Dedifferentiated amniotic fluid mesenchymal stem cell (primary cell): ENCODE measurements at regions not wholly inside any gene's neighbourhood (a gene's known extent, or its start where the extent isn't known, plus 50 kb on each side); places are given as distances from the start of the nearest gene placed in this dataset.
A peak's percentile ranks its signal among the peaks of the same experiment; 100 is the strongest.
"Not testable (repeated sequence)": the region's sequence is repeated elsewhere in the genome, so short reads cannot be mapped to it uniquely, and the experiment has no call there.

Experiments
- DNase-seq: peaks from one replicate; pipeline ENCODE4 v3.0.0-alpha.2; 2016; ENCODE audit errors: extremely low spot score

DNA sequence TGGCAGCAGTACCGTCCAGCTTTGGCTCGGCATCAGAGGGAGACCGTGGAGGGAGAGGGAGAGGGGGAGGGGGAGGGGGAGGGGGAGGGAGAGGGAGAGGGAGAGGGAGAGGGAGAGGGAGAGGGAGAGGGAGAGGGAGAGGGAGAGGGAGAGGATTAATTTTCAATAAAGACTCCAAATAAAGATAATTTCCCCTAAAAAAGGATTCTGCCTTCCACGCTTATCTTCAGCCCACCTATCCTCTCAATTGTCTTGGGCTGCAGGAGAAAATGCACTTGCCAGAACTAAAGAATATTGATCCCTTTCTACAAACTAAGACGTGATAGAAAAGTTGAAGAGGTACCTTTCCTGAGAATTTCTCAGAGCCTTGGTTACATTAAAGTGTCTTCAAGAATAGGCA, 206.9 kb upstream of the CBLB start:
- not testable (repeated sequence) for DNase-seq

DNA sequence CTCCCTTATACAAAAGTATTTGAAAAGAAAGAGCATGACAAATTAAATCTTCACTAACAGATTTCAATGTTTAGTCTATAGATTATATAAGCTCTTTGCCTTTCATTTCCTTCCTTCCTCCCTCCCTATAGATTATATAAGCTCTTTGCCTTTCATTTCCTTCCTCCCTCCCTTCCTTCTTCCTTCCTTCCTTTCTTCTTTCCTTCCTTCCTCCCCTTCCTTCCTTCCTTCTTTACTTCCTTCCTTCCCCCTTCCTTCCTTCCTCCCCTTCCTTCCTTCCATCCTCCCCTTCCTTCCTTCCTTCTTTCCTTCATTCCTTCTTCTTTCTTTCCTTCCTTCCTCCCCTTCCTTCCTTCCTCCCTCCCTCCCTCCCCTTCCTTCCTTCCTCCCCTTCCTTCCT, 209.8 kb upstream of the CBLB start:
- no peak for DNase-seq

DNA sequence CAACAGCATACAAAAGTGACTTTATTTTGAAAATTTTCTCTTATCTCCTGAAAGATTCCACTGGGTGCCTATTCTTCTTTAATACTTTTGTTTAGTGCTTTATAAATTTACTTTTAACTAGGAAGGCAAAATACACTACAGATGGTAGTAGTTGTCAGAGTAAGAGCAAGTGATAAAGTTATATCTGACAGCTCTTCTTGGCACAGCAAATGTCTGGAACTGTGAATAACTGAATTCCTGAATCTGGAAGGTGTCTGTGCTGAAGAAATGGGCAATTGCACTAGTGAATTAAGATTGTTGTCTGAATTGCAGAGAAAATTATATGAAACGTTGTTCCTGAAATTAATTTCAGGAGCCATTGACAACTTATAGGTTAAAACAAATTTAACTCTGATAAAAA, 213.8 kb upstream of the CBLB start:
- DNase-seq, result no peak

DNA sequence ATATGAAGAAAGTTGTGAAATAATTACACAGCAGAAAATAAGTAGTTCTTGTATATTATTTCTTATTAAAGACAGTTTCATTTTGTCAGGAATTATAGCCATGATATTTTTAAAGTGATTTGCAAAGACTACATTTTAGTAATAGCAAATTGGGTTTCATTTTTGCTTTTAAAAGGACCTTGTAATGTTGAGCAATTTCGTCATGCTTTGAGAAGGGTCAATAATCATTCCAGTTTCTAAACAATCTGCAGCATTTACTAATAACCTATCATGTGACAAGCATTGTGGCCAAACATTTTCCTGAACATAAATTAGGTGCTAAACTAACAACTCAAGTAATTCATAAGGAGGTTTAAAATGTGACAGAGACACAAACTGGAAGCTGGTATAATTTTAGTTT, 214.4 kb upstream of the CBLB start:
- no peak for DNase-seq

DNA sequence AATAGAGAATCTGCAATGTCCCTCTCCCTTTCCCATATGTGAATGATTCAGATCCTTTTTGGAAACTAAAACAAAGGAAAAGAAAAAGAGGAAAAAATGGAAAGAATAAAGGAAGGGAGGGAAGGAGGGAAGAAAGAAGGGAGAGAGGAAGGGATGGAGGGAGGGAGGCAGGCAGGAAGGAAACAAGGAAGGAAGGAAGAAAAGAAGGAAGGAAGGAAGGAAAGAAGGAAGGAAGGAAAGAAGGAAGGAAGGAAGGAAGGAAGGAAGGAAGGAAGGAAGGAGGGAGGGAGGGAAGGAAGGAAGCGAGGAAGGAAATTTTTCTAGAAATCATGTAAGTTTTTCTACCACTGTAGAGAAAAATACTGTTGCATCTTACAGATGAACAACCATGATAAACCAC, 215.0 kb upstream of the CBLB start:
- DNase-seq, result no peak

DNA sequence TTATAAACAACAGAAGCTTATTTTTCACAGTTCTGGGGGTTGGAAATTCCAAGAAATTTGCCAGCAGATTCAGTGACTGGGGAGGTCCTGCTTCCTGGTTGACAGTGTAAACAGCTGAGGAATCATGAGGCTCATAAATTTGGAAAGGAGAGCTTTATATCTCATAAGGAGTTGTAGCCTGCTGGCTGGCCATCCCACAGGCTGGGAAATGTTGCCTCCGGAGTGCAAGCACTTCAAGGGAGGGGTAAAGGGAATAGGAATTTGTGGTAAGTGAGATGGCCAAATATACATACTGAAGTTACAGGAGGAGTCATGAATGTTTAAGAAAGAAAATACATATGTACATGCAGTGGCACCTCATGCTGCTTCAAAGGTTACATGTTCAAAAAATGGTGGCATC, 217.2 kb upstream of the CBLB start:
- DNase-seq, result no peak

DNA sequence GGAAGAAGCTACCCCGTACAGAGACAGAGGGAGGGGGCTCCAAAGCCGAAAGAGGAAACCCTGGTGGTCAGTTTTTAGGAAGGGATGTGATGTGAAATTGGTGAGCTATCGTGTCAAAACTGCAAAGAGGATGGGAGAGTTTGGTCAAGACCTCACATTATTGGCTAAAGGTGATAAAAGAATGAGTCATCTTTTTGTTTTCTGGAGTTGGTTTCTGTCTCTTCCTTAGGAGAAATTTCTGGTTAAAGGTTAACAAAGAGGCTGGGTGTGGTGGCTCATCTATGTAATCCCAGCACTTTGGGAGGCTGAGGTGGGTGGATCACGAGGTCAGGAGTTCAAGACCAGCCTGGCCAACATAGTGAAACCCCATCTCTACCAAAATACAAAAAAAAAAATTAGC, 217.8 kb upstream of the CBLB start:
- no peak for DNase-seq

DNA sequence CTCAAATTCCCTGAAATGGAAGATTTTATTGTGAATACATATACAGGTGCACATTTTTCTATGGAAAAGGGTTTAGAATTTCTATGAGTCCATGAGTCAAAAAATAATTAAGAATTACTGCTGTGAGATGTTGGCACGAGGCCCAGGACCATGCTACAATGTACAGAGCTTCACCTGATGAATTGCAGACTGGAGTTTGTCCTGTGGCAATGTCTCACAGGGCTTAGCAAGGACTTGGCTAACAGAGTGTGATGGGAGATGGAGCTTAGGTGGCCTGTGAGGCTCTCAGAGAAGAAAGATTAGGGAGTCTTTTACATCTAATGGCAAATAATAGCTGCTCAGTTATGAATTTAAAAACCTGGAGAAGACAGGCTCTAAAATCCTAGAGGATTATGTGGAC, 219.5 kb upstream of the CBLB start:
- DNase-seq, result no peak

DNA sequence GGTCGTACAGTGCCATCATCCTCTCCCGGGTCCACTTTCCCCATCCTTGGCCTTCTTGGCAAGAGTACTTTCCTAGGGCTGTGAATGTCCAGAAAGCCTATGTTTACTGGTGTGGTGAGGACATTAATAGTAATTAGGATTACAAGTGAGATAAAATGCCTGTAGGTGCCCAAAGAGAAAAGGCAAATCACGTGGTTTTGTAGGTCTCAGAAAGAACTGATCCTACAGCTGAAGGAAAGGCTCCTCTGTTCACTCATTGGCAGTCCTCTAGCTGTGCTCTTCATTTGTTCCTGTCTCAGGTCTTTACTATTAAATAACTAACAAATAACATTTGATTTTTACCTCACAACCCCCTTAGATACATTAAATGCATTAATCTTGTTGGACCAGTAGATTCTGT, 220.1 kb upstream of the CBLB start:
- no peak for DNase-seq

DNA sequence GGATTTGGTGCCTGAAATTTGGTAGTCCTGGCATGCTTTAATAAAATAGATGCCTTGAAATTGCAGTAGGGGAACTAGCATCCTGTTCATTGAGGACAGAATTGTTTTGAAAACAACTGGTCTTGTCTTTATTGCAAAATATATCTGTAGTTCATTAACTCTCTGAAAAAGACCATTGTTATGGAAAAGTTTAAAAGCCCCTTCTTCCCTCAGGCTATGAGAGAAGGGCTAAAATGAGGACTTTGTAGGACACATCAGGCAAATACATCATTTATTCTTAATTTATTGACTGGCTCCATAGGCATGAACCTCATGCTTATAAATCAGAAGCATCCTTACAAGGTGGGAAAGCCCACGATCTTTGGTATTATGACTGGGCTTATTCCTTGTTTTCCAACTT, 221.0 kb upstream of the CBLB start:
- no peak for DNase-seq

DNA sequence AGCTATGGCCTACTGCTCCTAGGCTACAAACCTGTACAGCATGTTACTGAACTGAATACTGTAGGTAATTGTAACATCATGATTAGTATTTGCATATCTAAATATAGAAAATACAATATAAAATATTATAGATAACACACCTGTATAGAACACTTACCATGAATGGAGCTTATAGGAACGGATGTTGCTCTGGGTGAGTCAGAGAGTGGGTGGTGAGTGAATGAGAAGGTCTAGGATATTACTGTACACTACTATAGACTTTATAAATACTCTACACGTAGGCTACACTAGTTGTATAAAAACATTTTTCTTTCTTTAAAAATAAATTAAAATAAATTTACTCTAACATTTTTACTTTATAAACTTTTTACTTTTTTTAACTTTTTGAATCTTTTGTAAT, 224.0 kb upstream of the CBLB start:
- no peak for DNase-seq

DNA sequence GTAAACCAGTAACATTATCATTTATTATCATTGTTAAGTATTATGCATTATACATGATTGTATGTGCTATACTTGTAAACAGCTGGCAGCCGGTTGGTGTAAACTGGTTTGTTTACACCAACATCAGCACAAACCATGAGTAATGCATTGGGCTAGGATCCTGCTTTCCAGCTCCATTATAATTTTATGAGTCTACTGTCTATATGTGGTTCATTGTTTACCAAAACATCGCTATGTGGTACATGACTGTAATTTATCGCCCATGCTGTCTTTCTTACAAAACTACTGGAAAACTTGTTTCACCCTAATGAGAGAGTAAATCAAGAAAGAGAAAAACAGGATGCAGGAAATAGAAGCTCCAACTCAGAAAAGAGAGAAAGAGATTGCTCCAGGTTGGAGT, 224.8 kb upstream of the CBLB start:
- no peak for DNase-seq

DNA sequence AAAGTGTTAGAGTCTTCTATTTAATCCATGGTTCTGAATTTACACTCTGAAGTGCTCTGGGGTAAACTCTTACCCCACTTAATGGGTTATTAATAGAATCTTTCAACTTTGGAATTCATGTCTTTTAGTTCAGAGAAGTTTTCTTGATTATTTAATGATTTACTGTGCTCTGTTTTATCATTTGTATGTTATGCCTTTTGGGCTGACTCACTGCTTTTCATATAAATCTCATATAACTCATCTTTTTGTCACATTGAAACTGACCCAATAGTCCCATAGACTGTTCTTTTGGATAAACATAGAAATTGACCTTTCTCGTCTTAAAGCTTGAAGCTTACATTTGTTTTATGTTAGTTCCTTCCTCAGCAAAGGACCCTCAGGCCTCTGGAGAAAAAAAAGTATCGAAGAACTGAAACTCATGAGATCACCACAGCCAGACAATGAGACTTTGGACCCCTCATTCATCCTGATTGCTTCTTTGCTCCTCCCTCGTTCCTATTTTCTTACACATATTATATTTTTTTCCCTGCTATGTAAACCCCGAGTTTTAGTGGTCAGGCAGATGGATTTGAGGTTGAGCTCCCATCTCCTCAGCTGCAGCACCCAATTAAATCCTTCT, 229.1 kb upstream of the CBLB start:
- no peak for DNase-seq

DNA sequence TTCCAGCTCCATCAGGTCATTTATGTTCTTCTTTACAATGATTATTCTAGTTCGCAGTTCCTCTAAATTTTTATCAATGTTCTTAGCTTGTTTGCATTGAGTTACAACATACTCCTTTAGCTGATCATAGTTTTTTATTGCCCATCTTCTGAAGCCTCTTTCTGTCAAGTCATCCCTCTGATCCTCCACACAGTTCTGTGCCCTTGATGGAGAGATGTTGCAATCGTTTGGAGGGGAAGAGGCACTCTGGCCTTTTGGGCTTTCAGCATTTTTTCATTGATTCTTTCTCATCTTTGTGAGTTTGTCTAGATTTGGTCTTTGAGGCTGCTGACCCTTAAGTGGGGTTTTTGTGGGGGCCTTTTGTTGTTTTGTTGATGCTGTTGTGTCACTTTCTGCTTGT, 234.6 kb upstream of the CBLB start:
- DNase-seq, result no peak

DNA sequence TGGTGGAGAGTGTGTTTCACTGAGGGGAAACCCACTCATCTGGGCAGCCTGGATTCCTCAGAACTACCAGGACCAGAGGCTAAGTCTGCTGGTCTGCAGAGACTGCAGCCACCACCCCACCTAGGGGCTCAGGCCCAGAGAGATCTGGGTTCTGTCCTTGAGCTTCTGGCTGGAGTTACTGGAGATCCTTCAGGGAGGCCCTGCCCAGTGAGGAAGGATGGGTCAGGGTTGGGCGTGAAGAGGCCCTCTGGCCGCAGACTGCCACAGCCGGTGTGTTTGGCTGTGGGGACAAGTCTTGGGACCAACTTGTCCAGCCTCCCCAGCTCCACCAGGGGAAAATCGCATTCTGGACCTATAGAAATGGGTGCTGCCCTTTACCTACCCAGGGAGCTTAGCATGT, 235.3 kb upstream of the CBLB start:
- DNase-seq, result no peak

DNA sequence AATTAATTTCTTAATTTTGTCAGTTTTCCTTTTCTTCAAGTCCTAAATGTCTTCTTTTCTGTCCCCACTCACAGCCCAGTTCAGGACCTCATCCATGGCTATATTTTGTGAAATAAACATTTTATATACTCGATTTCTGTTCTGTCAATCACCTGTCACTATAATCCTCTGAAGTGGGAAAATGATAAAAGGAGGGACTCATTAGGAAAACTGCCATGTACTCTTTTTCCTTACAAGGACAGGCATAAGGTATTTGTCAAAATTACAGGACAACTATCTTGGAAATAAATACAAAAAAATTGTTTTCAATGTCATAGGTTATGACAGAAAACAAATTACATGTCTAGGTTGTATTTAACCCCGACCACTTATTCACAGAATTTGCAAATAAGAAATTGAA, 240.1 kb upstream of the CBLB start:
- DNase-seq, result no peak

DNA sequence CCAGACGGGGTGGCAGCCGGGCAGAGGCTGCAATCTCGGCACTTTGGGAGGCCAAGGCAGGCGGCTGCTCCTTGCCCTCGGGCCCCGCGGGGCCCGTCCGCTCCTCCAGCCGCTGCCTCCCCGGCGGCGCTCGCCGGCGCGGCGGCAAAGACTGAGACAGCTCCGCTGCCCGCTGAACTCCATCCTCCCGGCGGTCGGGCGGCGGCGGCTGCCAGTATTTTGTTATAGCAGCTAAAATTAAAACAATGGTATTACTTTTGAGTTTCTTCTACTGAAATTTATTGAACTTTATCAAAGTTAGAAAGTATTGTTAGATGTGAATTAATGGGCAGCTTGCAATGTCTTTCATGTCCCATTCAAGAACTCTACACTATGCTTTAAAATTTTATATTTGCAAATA, 243.7 kb upstream of the CBLB start:
- DNase-seq, result not testable (repeated sequence)

DNA sequence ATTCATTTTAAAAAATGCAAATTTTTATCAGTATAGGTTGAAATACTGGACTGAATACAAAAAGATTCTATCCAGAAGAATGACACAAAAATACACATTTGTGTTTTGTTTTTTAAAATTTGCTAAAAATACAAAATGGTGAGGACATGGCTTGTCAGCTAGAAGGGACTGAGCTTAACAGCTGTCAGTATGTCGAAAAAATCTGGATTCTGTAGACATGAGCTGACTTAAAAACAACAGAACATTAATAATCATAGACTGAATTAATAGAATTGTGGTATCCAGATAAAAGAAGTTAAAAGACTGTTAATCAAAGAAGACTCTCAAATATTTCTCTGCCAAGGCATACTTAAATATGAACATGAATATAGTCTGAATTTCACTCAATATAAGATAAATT, 244.9 kb upstream of the CBLB start:
- no peak for DNase-seq

DNA sequence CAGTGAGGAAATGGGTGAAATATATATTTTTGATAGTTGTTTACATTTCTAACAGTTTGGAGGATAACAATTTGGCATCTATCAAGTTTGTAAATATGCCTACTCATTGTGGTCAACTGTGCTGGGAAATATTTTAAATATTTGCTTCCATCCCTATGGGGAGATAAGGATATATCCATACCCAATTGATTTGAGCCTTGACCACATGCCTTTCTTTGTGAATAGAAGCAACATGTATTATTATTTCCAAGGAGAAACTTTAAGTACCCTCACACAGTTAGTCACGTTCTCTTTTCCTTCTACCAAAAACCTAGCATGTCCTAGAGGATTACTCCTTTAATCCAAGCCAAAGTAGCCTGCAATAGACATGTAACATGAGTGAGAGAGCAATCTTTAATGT, 245.4 kb upstream of the CBLB start:
- DNase-seq, result peak; percentile 51

DNA sequence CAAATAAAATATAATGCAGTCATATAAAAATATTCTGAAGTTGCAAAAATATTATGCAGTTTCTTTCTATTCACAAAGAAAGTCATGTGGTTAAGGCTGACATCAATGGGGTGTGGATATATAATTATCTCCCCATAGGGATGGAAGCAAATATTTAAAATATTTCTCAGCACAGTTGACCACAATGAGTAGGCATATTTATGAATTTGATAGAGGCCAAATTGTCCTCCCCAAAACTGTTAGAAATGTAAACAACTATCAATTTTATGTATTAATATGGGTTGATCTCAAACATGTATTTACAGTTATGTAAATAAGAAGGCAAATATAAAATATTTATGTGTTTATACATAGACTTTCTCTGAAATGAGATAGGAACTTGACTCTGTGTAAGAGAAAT, 246.0 kb upstream of the CBLB start:
- peak; percentile 59 for DNase-seq

DNA sequence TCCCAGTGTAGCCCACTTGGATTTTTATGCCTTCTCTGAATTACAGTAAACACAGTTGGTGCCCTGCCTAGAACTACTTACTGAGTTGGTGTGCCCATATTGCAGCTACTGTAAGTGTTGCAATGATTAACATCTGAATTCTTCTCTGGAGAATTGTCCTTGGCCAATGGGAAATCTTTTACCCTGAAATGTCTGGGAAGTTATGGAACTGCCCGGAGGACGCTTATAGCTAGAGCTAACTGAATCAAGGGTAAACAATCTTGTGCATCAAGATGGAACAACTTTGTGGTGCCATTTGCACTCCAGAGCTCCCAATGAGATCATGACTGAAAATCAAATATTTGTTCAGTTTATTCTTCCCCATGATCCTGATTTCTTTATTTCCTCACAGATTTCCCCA, 246.7 kb upstream of the CBLB start:
- DNase-seq, result no peak

DNA sequence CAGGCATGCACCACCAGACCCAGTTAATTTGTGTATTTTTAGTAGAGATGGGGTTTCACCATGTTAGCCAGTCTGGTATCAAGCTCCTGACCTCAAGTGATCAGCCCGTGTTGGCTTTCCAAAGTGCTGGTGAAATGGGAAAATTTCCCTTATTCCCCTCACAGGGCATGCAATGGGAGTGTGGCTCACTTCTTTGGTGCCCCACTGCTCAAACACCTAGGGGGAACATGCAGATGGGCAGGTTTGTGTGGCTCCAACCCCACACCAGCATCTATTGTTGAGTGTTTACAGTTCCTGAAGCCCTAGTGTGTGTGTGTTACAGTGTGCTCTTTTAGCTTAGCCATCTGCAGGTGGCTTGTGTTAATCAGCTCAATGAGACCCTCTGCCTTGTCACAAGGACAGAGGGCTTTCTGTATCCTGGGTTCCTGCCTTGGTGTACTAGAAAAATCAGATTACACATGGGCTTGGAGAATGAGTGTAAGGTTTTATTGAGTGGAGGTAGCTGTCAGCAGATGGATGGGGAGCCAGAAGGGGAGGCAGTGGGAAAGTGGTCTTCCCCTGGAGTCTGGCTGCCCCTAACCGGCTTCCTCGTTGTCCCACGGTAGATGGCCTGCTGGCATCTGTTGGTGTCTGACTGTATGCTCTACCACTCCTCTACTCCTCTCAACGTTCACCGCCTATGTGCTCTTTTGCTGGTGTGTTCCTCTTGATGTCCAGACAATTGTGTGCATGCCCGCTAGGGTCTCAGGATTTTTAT, 248.1 kb upstream of the CBLB start:
- DNase-seq, result no peak

DNA sequence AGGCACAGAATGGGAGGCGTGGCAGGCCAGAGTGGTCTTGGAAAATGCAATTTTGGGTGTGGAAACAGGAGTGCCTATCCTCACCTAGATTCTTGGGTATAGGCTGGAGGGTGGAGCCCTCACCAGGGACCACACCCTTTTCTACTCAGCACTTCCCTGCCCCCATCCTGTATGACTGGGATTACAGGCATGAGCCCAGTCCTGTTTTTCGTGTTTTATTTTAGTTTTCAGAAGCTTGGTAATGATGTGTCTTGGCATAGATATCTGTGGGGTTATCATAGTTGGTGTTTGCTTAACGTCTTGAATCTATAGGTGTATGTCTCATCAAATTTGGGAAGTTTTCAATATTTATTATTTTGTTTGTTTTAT, 248.7 kb upstream of the CBLB start:
- DNase-seq, result no peak

DNA sequence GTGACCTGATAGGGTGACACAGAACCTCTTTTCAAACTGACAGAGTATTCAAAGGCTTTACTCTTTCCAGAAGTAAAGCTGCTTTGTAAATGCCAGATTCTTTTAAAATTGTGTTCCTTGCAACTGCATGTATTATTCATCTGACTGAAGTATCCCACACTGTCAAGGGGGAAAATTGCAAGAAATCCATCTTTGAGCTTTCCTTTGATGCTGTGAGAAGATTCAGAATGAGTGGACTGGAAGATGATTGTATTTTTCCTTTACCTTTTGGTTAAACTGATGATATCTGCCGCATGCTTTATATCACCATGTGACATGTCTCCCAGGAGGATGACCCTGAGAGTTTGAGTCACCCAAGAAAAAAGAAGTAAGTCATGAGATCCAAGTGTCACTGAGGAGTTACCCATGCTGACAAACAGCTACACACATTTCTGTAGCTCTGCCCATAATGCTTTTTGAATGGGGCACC, 250.8 kb upstream of the CBLB start:
- DNase-seq, result no peak
